ENCODE measurements at regions not wholly inside any gene's neighbourhood (a gene's known extent, or its start where the extent isn't known, plus 50 kb on each side); places are given as distances from the start of the nearest gene placed in this dataset.
A peak's percentile ranks its signal among the peaks of the same experiment; 100 is the strongest.

- TF ChIP-seq CTCF (conservative IDR thresholded peaks at IDR 0.05; ENCODE audit: low read depth in 2 of 2) (peak; percentile 33 to 44), EZH2 (IDR thresholded peaks at IDR 0.05; ENCODE audit: low read depth, unreplicated experiment) (no peak), REST (IDR thresholded peaks at IDR 0.05; ENCODE audit: unreplicated experiment) (no peak), NANOG (IDR thresholded peaks at IDR 0.05; ENCODE audit: borderline replicate concordance) (no peak), POLR2AphosphoS5 (IDR thresholded peaks at IDR 0.05; ENCODE audit: low read depth) (no peak), EZH2phosphoT487 (IDR thresholded peaks at IDR 0.05; ENCODE audit: unreplicated experiment) (no peak), JUNB (IDR thresholded peaks at IDR 0.05; ENCODE audit: unreplicated experiment) (no peak), ETS1 (IDR thresholded peaks at IDR 0.05) (no peak), CREB1 (CRISPR knock-in tag; IDR thresholded peaks at IDR 0.05; ENCODE audit: low read depth) (no peak)
Observed at GRCh38 chrX:43333543-43333942, 322.6 kb upstream of the MAOA start.

Measured in GM23338 (cell line).